Breast epithelium (tissue), 3 donors: ENCODE measurements at regions not wholly inside any gene's neighbourhood (a gene's known extent, or its start where the extent isn't known, plus 50 kb on each side); places are given as distances from the start of the nearest gene placed in this dataset.

Experiments
- POLR2A ChIP-seq: fragments of 450-650 bp; IDR thresholded peaks from one replicate; pipeline ENCODE4 v1.6.1; 2016; ENCODE audit warnings: antibody characterized with exemption, mild to moderate bottlenecking, moderate library complexity
- POLR2AphosphoS5 ChIP-seq, 3 donors: sonication (generic); formaldehyde crosslinking; IDR thresholded peaks; one replicate each; pipeline ENCODE4 v1.6.1; 2017; ENCODE audit warnings: antibody characterized with exemption in 3 of 3

DNA sequence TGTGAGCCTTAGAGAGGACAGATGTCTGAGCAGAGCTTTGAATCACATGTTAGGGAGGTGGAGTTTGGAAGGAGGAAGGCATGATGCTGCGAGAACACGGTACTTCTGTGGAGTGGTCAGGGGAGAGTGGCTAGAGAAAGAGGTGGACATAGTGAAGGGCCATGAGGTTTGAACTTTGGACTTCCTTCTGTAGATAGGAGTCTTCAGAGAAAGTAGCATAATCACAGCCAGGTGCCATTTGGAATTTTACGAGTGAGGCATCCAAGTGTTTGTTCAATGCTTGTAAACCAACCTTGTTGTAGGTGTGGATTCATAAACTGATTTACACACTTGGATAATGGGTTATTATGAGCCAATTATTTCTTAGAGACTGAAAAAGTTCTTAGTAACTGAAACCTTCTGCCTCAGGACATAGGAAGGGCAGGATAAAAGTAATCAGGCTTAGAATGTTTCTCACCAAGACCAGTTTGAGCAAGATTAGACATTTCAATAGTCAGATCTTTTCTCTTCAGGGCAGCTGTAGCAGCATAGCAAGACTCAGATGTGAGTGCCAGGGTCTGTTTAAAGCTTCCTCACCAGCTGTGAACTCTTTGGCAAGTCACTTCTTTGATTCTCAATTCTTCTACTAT, 83.5 kb upstream of the HMCN1 start:
- TF ChIP-seq POLR2AphosphoS5 (IDR thresholded peaks at IDR 0.05), result no peak
- no peak for TF ChIP-seq POLR2A
